Uterus (tissue), 3 donors: ENCODE measurements at regions not wholly inside any gene's neighbourhood (a gene's known extent, or its start where the extent isn't known, plus 50 kb on each side); places are given as distances from the start of the nearest gene placed in this dataset.
A peak's percentile ranks its signal among the peaks of the same experiment; 100 is the strongest.

ENCODE experiments used
- DNase-seq, 2 donors: peaks; one replicate each; pipeline ENCODE4 v3.0.0-alpha.2; 2019 to 2020
- H3K27ac ChIP-seq, 2 donors: fragments of 200-600 bp; sonication (generic); 1 replicate in 1 of 2; 2 replicates in 1 of 2; pipeline ENCODE4 v1.5.1; 2016 to 2018
- H3K27me3 ChIP-seq, 2 donors: fragments of 200-600 bp; sonication (generic); one replicate each; pipeline ENCODE4 v1.5.1; 2018 to 2019; ENCODE audit warnings: control low read depth in 1 of 2
- H3K36me3 ChIP-seq, 2 donors: fragments of 200-600 bp; sonication (generic); one replicate each; pipeline ENCODE4 v1.5.1; 2019; ENCODE audit warnings: control low read depth in 1 of 2
- H3K4me1 ChIP-seq, 2 donors: fragments of 200-600 bp; sonication (generic); one replicate each; pipeline ENCODE4 v1.5.1; 2018 to 2019; ENCODE audit warnings: control low read depth in 1 of 2
- H3K4me3 ChIP-seq, 2 donors: fragments of 200-600 bp; sonication (generic); 1 replicate in 1 of 2; 2 replicates in 1 of 2; pipeline ENCODE4 v1.5.1; 2018 to 2019; ENCODE audit warnings: mild to moderate bottlenecking in 1 of 2
- H3K9me3 ChIP-seq, 2 donors: fragments of 200-600 bp; sonication (generic); one replicate each; pipeline ENCODE4 v1.5.1; 2019; ENCODE audit warnings: control low read depth in 1 of 2
- CTCF ChIP-seq, 4 experiments: fragments of 200-600 bp in 2 of 4; fragments of 450-650 bp in 2 of 4; sonication (generic) in 2 of 4; IDR thresholded peaks; one replicate each; pipeline ENCODE4 v1.5.1; 2016 to 2019; ENCODE audit warnings: antibody characterized with exemption in 4 of 4, mild to moderate bottlenecking in 2 of 4, moderate library complexity in 1 of 4
- POLR2A ChIP-seq, 2 donors: fragments of 450-650 bp; IDR thresholded peaks; one replicate each; pipeline ENCODE4 v1.6.1; 2016; ENCODE audit warnings: antibody characterized with exemption in 2 of 2, mild to moderate bottlenecking in 1 of 2, moderate library complexity in 1 of 2
- intact Hi-C: fragments of 100-400 bp; cut with DNase I; formaldehyde crosslinking; loops from one replicate; pipeline ENCODE4 v1.15.1; 2023; ENCODE audit warnings: low total_unique reads
- donor health status: DM: yes; HTN: yes; CAD: no.

DNA sequence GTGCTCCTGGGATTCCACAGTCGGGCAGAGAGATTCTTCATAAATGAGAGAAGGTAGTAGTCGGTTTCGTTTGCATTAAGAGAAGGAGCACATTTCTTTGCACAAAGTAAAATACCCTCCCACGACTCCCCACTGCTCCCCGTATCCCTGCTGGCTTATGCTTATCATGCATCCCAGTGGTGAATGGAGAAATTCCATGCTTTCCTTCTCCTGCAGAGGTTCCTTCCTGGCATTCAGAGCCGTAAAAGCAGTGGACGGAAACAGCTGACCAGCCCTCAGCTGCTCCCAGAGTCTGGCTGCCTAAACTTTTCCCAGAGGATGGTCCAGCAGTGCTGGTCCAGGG lies 93.1 kb downstream of the C9orf152 start:
- DNase-seq: no peak
- Histone ChIP-seq H3K27ac (peak overlapping the region; percentile 27 to 48), H3K4me1 (peaks cover 0 to 10% of the 10 kb centered on the region in 2 donors), H3K9me3 (no peaks in the 10 kb centered on the region), H3K4me3 (no peak overlapping the region), H3K36me3 (no peaks in the 10 kb centered on the region), H3K27me3 (no peaks in the 10 kb centered on the region)
- TF ChIP-seq CTCF (IDR thresholded peaks at IDR 0.05) (no peak), POLR2A (IDR thresholded peaks at IDR 0.05) (no peak)
- intact Hi-C loops: no loop called here

- H3K27me3 ChIP-seq: no peaks in the 10 kb centered on the region
- TF ChIP-seq POLR2A (IDR thresholded peaks at IDR 0.05) (no peak), CTCF (IDR thresholded peaks at IDR 0.05) (no peak)
- no peaks in the 10 kb centered on the region for H3K36me3 ChIP-seq
- intact Hi-C loops: no loop called here
- peak overlapping the region; percentile 27 to 48 for H3K27ac ChIP-seq
- H3K4me1 ChIP-seq: peaks cover 0 to 10% of the 10 kb centered on the region in 2 donors
- H3K9me3 ChIP-seq: no peaks in the 10 kb centered on the region
- H3K4me3 ChIP-seq: no peak overlapping the region
- no peak for DNase-seq
Observed at GRCh38 chr9:110115341-110115820, 92.6 kb downstream of the C9orf152 start.

- intact Hi-C loops: no loop called here
- no peak for DNase-seq
- no peaks in the 10 kb centered on the region for H3K9me3 ChIP-seq
- H3K4me3 ChIP-seq: no peak overlapping the region
- TF ChIP-seq POLR2A (IDR thresholded peaks at IDR 0.05) (no peak), CTCF (IDR thresholded peaks at IDR 0.05) (no peak)
- H3K27ac ChIP-seq: peak overlapping the region; percentile 27 to 48
- H3K36me3 ChIP-seq: no peaks in the 10 kb centered on the region
- H3K4me1 ChIP-seq: peaks cover 0 to 10% of the 10 kb centered on the region in 2 donors
- no peaks in the 10 kb centered on the region for H3K27me3 ChIP-seq
Observed at GRCh38 chr9:110115826-110116542, 92.0 kb downstream of the C9orf152 start.

DNA sequence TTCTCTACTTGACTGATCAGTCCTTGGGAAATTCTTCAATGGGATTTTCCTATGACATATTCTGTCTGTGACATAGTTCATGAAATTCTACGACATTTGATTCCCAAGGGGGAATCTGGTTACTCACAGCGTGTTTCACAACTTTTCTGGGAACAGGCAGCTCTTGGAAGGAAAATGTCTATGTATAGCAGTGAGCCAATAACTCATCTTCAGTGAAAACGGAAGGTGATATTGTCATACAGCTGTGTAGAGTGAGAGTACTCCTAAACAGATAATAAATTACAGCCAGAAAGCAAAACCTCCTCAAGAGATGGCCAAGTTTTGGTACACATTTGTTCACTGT lies 91.4 kb downstream of the C9orf152 start:
- intact Hi-C loops: no loop called here
- H3K9me3 ChIP-seq: no peaks in the 10 kb centered on the region
- DNase-seq: peak in 1 of 2 donors; percentile 38
- H3K36me3 ChIP-seq: no peaks in the 10 kb centered on the region
- H3K27ac ChIP-seq: peak overlapping the region; percentile 22 to 27
- TF ChIP-seq POLR2A (IDR thresholded peaks at IDR 0.05) (no peak), CTCF (IDR thresholded peaks at IDR 0.05) (no peak)
- H3K4me3 ChIP-seq: no peak overlapping the region
- no peaks in the 10 kb centered on the region for H3K27me3 ChIP-seq
- peaks cover 0 to 10% of the 10 kb centered on the region in 2 donors for H3K4me1 ChIP-seq

DNA sequence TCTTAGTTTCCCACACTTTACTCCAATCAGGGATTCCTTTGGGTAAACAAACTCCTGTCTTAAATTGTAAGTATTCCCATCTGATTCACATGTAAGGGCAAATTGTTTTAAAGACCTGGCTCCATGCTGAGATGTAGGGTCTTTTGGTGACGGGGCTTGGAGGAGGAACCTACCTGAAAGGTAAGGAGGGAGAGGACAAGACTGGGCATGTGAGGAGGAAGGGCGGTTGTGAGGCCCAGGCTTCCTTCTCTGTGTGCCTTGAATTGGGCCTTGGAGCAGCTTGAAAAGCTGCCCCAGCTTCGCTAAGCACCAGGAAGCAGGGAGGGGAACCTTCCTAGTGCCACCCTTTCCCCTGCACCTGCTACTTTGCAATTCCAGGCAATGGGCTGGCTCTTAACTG lies 86.8 kb downstream of the C9orf152 start:
- H3K36me3 ChIP-seq: no peaks in the 10 kb centered on the region
- H3K27ac ChIP-seq: no peak overlapping the region
- no peak for DNase-seq
- TF ChIP-seq CTCF (IDR thresholded peaks at IDR 0.05) (no peak), POLR2A (IDR thresholded peaks at IDR 0.05) (no peak)
- peaks cover 0 to 17% of the 10 kb centered on the region in 2 donors for H3K4me1 ChIP-seq
- H3K9me3 ChIP-seq: no peaks in the 10 kb centered on the region
- no peaks in the 10 kb centered on the region for H3K27me3 ChIP-seq
- intact Hi-C loops: no loop called here
- H3K4me3 ChIP-seq: no peak overlapping the region
